HepG2 (cell line): ENCODE measurements at regions not wholly inside any gene's neighbourhood (a gene's known extent, or its start where the extent isn't known, plus 50 kb on each side); places are given as distances from the start of the nearest gene placed in this dataset.

Experiments
- ATAC-seq: fragments of 200-7000 bp; cut with Tn5 transposase; 3 replicates; pipeline ENCODE4 v1.9.1; 2020; ENCODE audit warnings: mild to moderate bottlenecking, moderate library complexity
- BruUV-seq: library from RNA; stranded (reverse); fragments of 400-500 nt; replicated peaks from 2 replicates; lab custom pipeline; 2021; lab: Mats Ljungman, UMichigan
- CTCF ChIA-PET: fragments of 300-600 bp; formaldehyde crosslinking; extraction: SDS; loops from one replicate; lab custom pipeline; 2021; ENCODE audit warnings: low total read pairs, inconsistent platforms, low intra/inter-chr PET ratio; lab: Yijun Ruan, JAX
- POLR2A ChIA-PET: fragments of 350-600 bp; sonication (Branson Sonifier 250); formaldehyde crosslinking; loops from one replicate; lab custom pipeline; 2020; ENCODE audit warnings: antibody characterized with exemption, inconsistent platforms; lab: Yijun Ruan, JAX
- DNase-seq: peaks from one replicate; pipeline ENCODE4 v3.0.0-alpha.2; 2015; ENCODE audit warnings: low spot score
- FAIRE-seq: peaks from 3 replicates; lab custom pipeline; 2011; peaks lifted over from hg19 to GRCh38; lab: Jason Lieb, UNC
- H2AFZ ChIP-seq: one replicate; pipeline ENCODE4 v1.6.1; 2011; ENCODE audit warnings: low read length, inconsistent platforms
- H3K27ac ChIP-seq: fragments of 300-600 bp; 3 replicates; pipeline ENCODE4 v1.8.0; 2011; ENCODE audit warnings: mixed run types, mild to moderate bottlenecking, mixed read lengths, low read length, inconsistent platforms; ENCODE audit not compliant: insufficient read depth; ENCODE audit errors: extremely low read length
- H3K27me3 ChIP-seq, 2 experiments: fragments of 200-600 bp in 1 of 2; 2 replicates in 1 of 2; 3 replicates in 1 of 2; pipeline versions ENCODE4 v1.6.0 to v1.8.0; 2011; ENCODE audit warnings: low read length in 2 of 2, mild to moderate bottlenecking in 2 of 2, moderate library complexity in 2 of 2, inconsistent platforms in 1 of 2; ENCODE audit not compliant: insufficient read depth in 2 of 2, control insufficient read depth in 1 of 2
- H3K36me3 ChIP-seq, 2 experiments: fragments of 200-600 bp in 1 of 2; replicated peaks in 1 of 2; 2 replicates in 1 of 2; 3 replicates in 1 of 2; pipeline versions ENCODE4 v1.5.1 to v1.8.0; 2011; ENCODE audit warnings: low read length in 2 of 2, inconsistent platforms in 1 of 2; ENCODE audit not compliant: insufficient read depth in 2 of 2, control insufficient read depth in 1 of 2
- H3K4me1 ChIP-seq: 2 replicates; pipeline ENCODE4 v1.5.1; 2012; ENCODE audit warnings: low read length, inconsistent platforms; ENCODE audit not compliant: insufficient read depth
- H3K4me2 ChIP-seq: 2 replicates; pipeline ENCODE4 v1.6.0; 2011; ENCODE audit warnings: low read depth, low read length, inconsistent platforms
- H3K4me3 ChIP-seq, 3 experiments: fragments of 200-600 bp in 1 of 3; sonication (generic), shearing (Covaris generic) in 1 of 3; replicated peaks in 1 of 3; 2 replicates each; pipeline ENCODE4 v1.5.1; 2011 to 2016; ENCODE audit warnings: low read length in 3 of 3, inconsistent platforms in 2 of 3, low read depth in 2 of 3, mild to moderate bottlenecking in 2 of 3, control low read depth in 1 of 3, mixed read lengths in 1 of 3; ENCODE audit not compliant: insufficient read depth in 1 of 3
- H3K79me2 ChIP-seq: one replicate; pipeline ENCODE4 v1.6.1; 2011; ENCODE audit warnings: low read length, inconsistent platforms; ENCODE audit not compliant: insufficient read depth
- H3K9ac ChIP-seq: 2 replicates; pipeline ENCODE4 v1.6.0; 2011; ENCODE audit warnings: mild to moderate bottlenecking, low read depth, low read length, inconsistent platforms; ENCODE audit not compliant: insufficient read depth
- H3K9me3 ChIP-seq: 2 replicates; pipeline ENCODE4 v1.5.1; 2012; ENCODE audit warnings: mild to moderate bottlenecking, low read length
- H4K20me1 ChIP-seq: 2 replicates; pipeline ENCODE4 v1.6.0; 2011; ENCODE audit warnings: inconsistent platforms, mild to moderate bottlenecking, low read length, moderate library complexity; ENCODE audit not compliant: insufficient read depth
- ERF ChIP-seq: IDR thresholded peaks from 2 replicates; pipeline ENCODE4 v1.6.1; 2018; ENCODE audit warnings: missing biosample characterization, missing genetic modification reagents
- HCFC1 ChIP-seq: fragments of 150-350 bp; IDR thresholded peaks from 2 replicates; pipeline ENCODE4 v1.6.1; 2014; ENCODE audit warnings: low read depth, low read length
- HINFP ChIP-seq: sonication (generic); formaldehyde crosslinking; IDR thresholded peaks from 2 replicates; pipeline ENCODE4 v1.4.0; 2020; ENCODE audit warnings: low read depth, mild to moderate bottlenecking, missing genetic modification reagents
- PBX3 ChIP-seq: sonication (generic); formaldehyde crosslinking; IDR thresholded peaks from 2 replicates; pipeline ENCODE4 v1.8.1; 2023; ENCODE audit warnings: missing genetic modification reagents, inconsistent platforms, borderline replicate concordance
- PRDM4 ChIP-seq: sonication (generic); formaldehyde crosslinking; IDR thresholded peaks from 2 replicates; pipeline ENCODE4 v1.9.0; 2021; ENCODE audit warnings: missing genetic modification reagents, borderline replicate concordance
- RFX3 ChIP-seq: IDR thresholded peaks from 2 replicates; pipeline ENCODE4 v1.6.1; 2016; ENCODE audit warnings: missing biosample characterization, missing genetic modification reagents
- SAP130 ChIP-seq: IDR thresholded peaks from 2 replicates; pipeline ENCODE4 v1.6.1; 2016; ENCODE audit warnings: low read depth
- TARDBP ChIP-seq: sonication (generic); formaldehyde crosslinking; IDR thresholded peaks from 2 replicates; pipeline ENCODE4 v1.8.0; 2022; ENCODE audit warnings: mild to moderate bottlenecking, missing genetic modification reagents
- ZNF253 ChIP-seq: sonication (generic); formaldehyde crosslinking; IDR thresholded peaks from 2 replicates; pipeline ENCODE4 v1.8.0; 2022; ENCODE audit warnings: mild to moderate bottlenecking, missing genetic modification reagents, borderline replicate concordance
- ZNF446 ChIP-seq: sonication (generic); formaldehyde crosslinking; IDR thresholded peaks from 2 replicates; pipeline ENCODE4 v1.5.0; 2020; ENCODE audit warnings: mild to moderate bottlenecking, missing genetic modification reagents
- ZNF513 ChIP-seq: sonication (generic); formaldehyde crosslinking; conservative IDR thresholded peaks from 2 replicates; pipeline ENCODE4 v1.5.0; 2020; ENCODE audit warnings: missing genetic modification reagents
- ZNF616 ChIP-seq: sonication (generic); formaldehyde crosslinking; IDR thresholded peaks from 2 replicates; pipeline ENCODE4 v1.5.0; 2020; ENCODE audit warnings: low read depth, mild to moderate bottlenecking, missing genetic modification reagents
- ZSCAN12 ChIP-seq: sonication (generic); formaldehyde crosslinking; IDR thresholded peaks from 2 replicates; pipeline ENCODE4 v1.9.0; 2021; ENCODE audit warnings: mild to moderate bottlenecking, missing genetic modification reagents
- ZSCAN22 ChIP-seq: sonication (generic); formaldehyde crosslinking; IDR thresholded peaks from 2 replicates; pipeline ENCODE4 v1.4.0; 2020; ENCODE audit warnings: mild to moderate bottlenecking, missing genetic modification reagents
- in situ Hi-C: cut with HindIII; loops from 2 replicates; pipeline ENCODE4 v1.10.0; 2017; ENCODE audit warnings: low pct_unique_long_range_greater_than_20kb; ENCODE audit not compliant: extremely low pct_ligation_motif_present
- intact Hi-C: fragments of 100-400 bp; cut with micrococcal nuclease; formaldehyde crosslinking; loops from one replicate; pipeline ENCODE4 v1.10.0; 2022; ENCODE audit not compliant: unreplicated experiment

GRCh38 chr6:71481011-71481410 is 192.4 kb downstream of the OGFRL1 start (continued):
- TF ChIP-seq HCFC1 (no peak), ERF (CRISPR knock-in tag) (no peak), ZNF446 (CRISPR knock-in tag) (no peak), SAP130 (CRISPR knock-in tag) (no peak), ZNF616 (CRISPR knock-in tag) (no peak), PRDM4 (CRISPR knock-in tag) (no peak)

GRCh38 chr6:71481801-71482200 is 193.2 kb downstream of the OGFRL1 start:
- Histone ChIP-seq H2AFZ (no peak overlapping the region), H3K27me3 (no peaks in the 10 kb centered on the region), H3K36me3 (no peaks in the 10 kb centered on the region), H3K9me3 (no peaks in the 10 kb centered on the region), H3K4me1 (no peaks in the 10 kb centered on the region), H3K4me2 (no peak overlapping the region), H4K20me1 (no peaks in the 10 kb centered on the region), H3K9ac (no peak overlapping the region), H3K4me3 (no peak overlapping the region), H3K79me2 (no peaks in the 10 kb centered on the region), H3K27ac (no peak overlapping the region)
- no peak for FAIRE-seq
- intact Hi-C loops (no loop called here), in situ Hi-C loops (no loop called here)
- no peak for DNase-seq
- ATAC-seq = no peak
- POLR2A ChIA-PET = no interaction called here
- CTCF ChIA-PET = no interaction called here
- TF ChIP-seq ZNF446 (CRISPR knock-in tag) (no peak), PBX3 (no peak), RFX3 (CRISPR knock-in tag) (no peak), ZNF253 (CRISPR knock-in tag) (no peak), ZSCAN12 (CRISPR knock-in tag) (no peak), ZNF513 (CRISPR knock-in tag) (no peak), TARDBP (CRISPR knock-in tag) (no peak), HINFP (CRISPR knock-in tag) (no peak), ZSCAN22 (no peak)
- BruUV-seq = no TSS peak
